ENCODE measurements at regions not wholly inside any gene's neighbourhood (a gene's known extent, or its start where the extent isn't known, plus 50 kb on each side); places are given as distances from the start of the nearest gene placed in this dataset.

GRCh38 chr10:90197766-90198165 is 496.4 kb downstream of the KIF20B start:
- Mint-ChIP-seq H3K27ac (no peak overlapping the region), H3K36me3 (ENCODE audit: low read depth) (no peaks in the 10 kb centered on the region), H3K27me3 (ENCODE audit: low read depth) (no peaks in the 10 kb centered on the region), H3K4me1 (no peaks in the 10 kb centered on the region), H3K4me3 (no peak overlapping the region), H3K9me3 (no peaks in the 10 kb centered on the region)
- TF ChIP-seq CTCF (IDR thresholded peaks at IDR 0.05; ENCODE audit: unreplicated experiment in 3 of 3) = no peak

DNA sequence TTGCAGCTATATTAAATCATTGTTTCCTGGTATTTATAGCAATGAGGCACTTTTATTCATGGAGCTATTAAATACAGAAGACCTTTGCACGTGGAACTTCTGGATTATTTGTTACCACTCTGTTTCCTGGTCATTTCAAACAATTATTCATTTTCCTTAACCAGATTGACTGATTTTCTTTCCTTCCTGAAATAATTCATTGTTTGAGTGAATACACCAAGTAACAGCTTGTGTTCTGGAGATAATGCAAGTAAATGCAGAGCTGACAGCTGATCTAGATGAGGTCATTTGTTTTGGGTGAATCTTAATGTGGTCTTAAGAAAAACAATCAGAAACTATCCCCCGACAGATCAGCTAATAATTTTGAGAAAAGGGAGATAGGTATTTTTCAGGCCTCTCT is 497.7 kb downstream of the KIF20B start:
- Mint-ChIP-seq H3K27ac (no peak overlapping the region), H3K4me1 (no peaks in the 10 kb centered on the region), H3K36me3 (ENCODE audit: low read depth) (no peaks in the 10 kb centered on the region), H3K4me3 (no peak overlapping the region), H3K27me3 (ENCODE audit: low read depth) (no peaks in the 10 kb centered on the region), H3K9me3 (no peaks in the 10 kb centered on the region)
- TF ChIP-seq CTCF (IDR thresholded peaks at IDR 0.05; ENCODE audit: unreplicated experiment in 3 of 3) = no peak

GRCh38 chr10:90199513-90199912 is 498.1 kb downstream of the KIF20B start:
- Mint-ChIP-seq H3K36me3 (ENCODE audit: low read depth) (no peaks in the 10 kb centered on the region), H3K27ac (no peak overlapping the region), H3K4me1 (no peaks in the 10 kb centered on the region), H3K4me3 (no peak overlapping the region), H3K9me3 (no peaks in the 10 kb centered on the region), H3K27me3 (ENCODE audit: low read depth) (no peaks in the 10 kb centered on the region)
- TF ChIP-seq CTCF (IDR thresholded peaks at IDR 0.05; ENCODE audit: unreplicated experiment in 3 of 3) = no peak

DNA sequence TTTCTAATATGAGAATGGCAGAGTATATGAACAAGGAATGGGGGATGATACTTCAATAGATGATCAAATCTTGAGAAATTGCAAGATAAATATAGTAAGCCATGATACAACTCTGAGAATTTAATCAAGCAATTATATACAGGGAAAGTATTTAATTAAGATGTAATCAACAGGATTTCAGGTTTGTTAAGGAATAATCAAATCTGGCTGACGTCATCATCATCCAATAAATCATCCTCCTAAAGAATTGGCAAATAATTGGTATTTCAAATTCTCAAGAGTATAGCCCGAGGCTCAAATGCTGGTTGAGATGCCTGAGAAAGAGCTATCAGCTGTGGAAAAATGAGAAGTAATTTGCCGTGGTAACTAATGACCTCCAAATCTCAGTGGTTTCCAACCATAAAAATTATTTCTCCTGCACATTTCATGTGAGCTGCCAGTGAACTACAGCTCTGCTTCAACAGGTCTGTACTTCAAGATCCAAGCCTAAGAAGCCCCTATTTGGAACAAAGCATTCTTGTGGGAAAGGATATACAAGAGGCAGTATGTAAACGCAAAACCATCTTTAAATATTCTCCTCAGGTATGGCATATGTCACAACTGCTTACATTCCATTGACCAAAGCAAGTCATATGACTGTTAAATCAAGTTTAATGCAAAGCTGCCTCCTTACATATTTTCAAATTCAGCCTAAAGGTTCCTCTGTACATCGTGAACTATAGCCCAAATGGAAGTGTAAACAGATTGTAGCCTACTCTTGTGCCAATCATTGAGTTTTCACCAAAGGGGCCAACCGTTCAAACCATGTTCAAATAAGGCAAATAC is 503.0 kb downstream of the KIF20B start:
- no peaks in the 10 kb centered on the region for H3K27me3 Mint-ChIP-seq (ENCODE audit: low read depth)
- TF ChIP-seq CTCF (IDR thresholded peaks at IDR 0.05; ENCODE audit: unreplicated experiment in 3 of 3) = no peak
- no peaks in the 10 kb centered on the region for H3K36me3 Mint-ChIP-seq (ENCODE audit: low read depth)
- no peaks in the 10 kb centered on the region for H3K4me1 Mint-ChIP-seq
- H3K27ac Mint-ChIP-seq = no peak overlapping the region
- H3K4me3 Mint-ChIP-seq = no peak overlapping the region
- no peaks in the 10 kb centered on the region for H3K9me3 Mint-ChIP-seq

DNA sequence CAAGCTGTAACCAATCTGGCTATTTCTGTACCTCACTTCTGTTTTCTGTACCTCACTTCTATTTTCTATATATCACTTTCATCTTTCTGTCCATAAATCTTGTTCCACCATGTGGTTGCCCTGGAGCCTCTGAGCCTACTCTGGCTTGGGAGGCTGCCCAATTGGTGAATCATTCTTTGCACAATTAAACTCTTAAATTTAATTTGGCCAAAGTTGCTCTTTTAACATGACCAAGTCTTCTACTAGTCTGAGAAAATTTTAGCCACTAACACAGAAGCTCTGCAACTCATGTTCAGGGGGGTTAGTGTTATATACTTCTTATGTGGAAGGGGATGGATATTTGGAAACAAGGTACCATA is 503.5 kb downstream of the KIF20B start:
- Mint-ChIP-seq H3K4me1 (no peaks in the 10 kb centered on the region), H3K27me3 (ENCODE audit: low read depth) (no peaks in the 10 kb centered on the region), H3K9me3 (no peaks in the 10 kb centered on the region), H3K4me3 (no peak overlapping the region), H3K36me3 (ENCODE audit: low read depth) (no peaks in the 10 kb centered on the region), H3K27ac (no peak overlapping the region)
- TF ChIP-seq CTCF (IDR thresholded peaks at IDR 0.05; ENCODE audit: unreplicated experiment in 3 of 3) = no peak

GRCh38 chr10:90205340-90205739 is 503.9 kb downstream of the KIF20B start:
- Mint-ChIP-seq H3K4me1 (no peaks in the 10 kb centered on the region), H3K27me3 (ENCODE audit: low read depth) (no peaks in the 10 kb centered on the region), H3K9me3 (no peaks in the 10 kb centered on the region), H3K4me3 (no peak overlapping the region), H3K27ac (no peak overlapping the region), H3K36me3 (ENCODE audit: low read depth) (no peaks in the 10 kb centered on the region)
- no peak for TF ChIP-seq CTCF (IDR thresholded peaks at IDR 0.05; ENCODE audit: unreplicated experiment in 3 of 3)
